Body of pancreas (tissue), 4 donors: ENCODE measurements at regions not wholly inside any gene's neighbourhood (a gene's known extent, or its start where the extent isn't known, plus 50 kb on each side); places are given as distances from the start of the nearest gene placed in this dataset.

Source experiments
- ATAC-seq: fragments of 150-250 bp; one replicate; pipeline ENCODE4 v1.9.1; 2016
- DNase-seq, 4 donors: peaks; one replicate each; pipeline ENCODE4 v3.0.0-alpha.2; 2019
- H3K27ac ChIP-seq, 4 donors: fragments of 200-600 bp; sonication (generic); 1 replicate in 3 of 4; 2 replicates in 1 of 4; pipeline versions ENCODE4 v1.5.1 to v1.6.1; 2016 to 2019; ENCODE audit warnings: mild to moderate bottlenecking in 1 of 4, mixed read lengths in 1 of 4, moderate library complexity in 1 of 4
- H3K27me3 ChIP-seq, 2 donors: fragments of 200-600 bp; sonication (generic); one replicate each; pipeline ENCODE4 v1.6.0; 2016; ENCODE audit warnings: mild to moderate bottlenecking in 1 of 2
- H3K36me3 ChIP-seq, 2 donors: fragments of 200-600 bp; sonication (generic); replicated peaks in 1 of 2; 2 replicates each; pipeline ENCODE4 v1.5.1; 2016; ENCODE audit warnings: low read depth in 2 of 2; ENCODE audit not compliant: insufficient read depth in 1 of 2
- H3K4me1 ChIP-seq: fragments of 200-600 bp; sonication (generic); one replicate; pipeline ENCODE4 v1.6.0; 2016
- H3K4me3 ChIP-seq, 2 donors: fragments of 200-600 bp; sonication (generic); 1 replicate in 1 of 2; 2 replicates in 1 of 2; pipeline ENCODE4 v1.5.1; 2016 to 2019
- H3K9me3 ChIP-seq, 3 donors: fragments of 200-600 bp; sonication (generic); 1 replicate in 2 of 3; 2 replicates in 1 of 3; pipeline ENCODE4 v1.5.1; 2016
- POLR2A ChIP-seq, 3 donors: fragments of 450-650 bp; IDR thresholded peaks; one replicate each; pipeline ENCODE4 v1.6.1; 2016; ENCODE audit warnings: antibody characterized with exemption in 3 of 3, mild to moderate bottlenecking in 2 of 3
- WGBS, 2 donors: methylation state at CpG; one replicate each; pipeline ENCODE4 v1.1.5; 2017; 5-methylcytosine and 5-hydroxymethylcytosine counted together
- intact Hi-C: fragments of 100-400 bp; cut with DNase I; formaldehyde crosslinking; loops from one replicate; pipeline ENCODE4 v1.15.1; 2023
- TF ChIP-seq, protein P1 (sequence below), 7 experiments: fragments of 450-650 bp in 4 of 7; fragments of 200-600 bp in 3 of 7; sonication (generic) in 3 of 7; IDR thresholded peaks; one replicate each; pipeline ENCODE4 v1.5.1; 2016 to 2019; ENCODE audit warnings: antibody characterized with exemption in 7 of 7

DNA sequence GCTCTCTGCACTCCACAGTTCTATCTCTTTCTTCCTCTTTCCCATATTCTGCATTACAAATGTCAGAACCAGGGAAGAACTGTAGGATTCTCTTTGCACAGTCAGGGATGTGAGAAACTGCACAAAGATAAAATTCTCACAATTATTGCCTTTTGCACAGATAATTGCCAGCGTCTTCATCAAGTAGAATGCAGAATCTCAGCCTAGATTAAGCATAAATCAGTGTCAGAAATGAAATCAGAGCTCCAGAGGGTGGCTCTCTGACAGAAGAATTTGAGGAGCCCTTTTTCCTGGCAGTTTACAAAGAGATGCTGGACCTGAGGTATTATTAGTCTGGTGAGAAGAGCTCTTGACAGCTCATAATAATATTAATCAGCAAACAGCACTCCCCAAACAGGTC is 173.1 kb downstream of the PTH2R start:
- DNase-seq (no peak), ATAC-seq (no peak)
- Histone ChIP-seq H3K27me3 (no peaks in the 10 kb centered on the region), H3K9me3 (no peaks in the 10 kb centered on the region), H3K36me3 (no peaks in the 10 kb centered on the region), H3K27ac (no peak overlapping the region), H3K4me3 (no peak overlapping the region), H3K4me1 (no peaks in the 10 kb centered on the region)
- TF ChIP-seq POLR2A (IDR thresholded peaks at IDR 0.05): no peak
- TF ChIP-seq, protein P1, sequence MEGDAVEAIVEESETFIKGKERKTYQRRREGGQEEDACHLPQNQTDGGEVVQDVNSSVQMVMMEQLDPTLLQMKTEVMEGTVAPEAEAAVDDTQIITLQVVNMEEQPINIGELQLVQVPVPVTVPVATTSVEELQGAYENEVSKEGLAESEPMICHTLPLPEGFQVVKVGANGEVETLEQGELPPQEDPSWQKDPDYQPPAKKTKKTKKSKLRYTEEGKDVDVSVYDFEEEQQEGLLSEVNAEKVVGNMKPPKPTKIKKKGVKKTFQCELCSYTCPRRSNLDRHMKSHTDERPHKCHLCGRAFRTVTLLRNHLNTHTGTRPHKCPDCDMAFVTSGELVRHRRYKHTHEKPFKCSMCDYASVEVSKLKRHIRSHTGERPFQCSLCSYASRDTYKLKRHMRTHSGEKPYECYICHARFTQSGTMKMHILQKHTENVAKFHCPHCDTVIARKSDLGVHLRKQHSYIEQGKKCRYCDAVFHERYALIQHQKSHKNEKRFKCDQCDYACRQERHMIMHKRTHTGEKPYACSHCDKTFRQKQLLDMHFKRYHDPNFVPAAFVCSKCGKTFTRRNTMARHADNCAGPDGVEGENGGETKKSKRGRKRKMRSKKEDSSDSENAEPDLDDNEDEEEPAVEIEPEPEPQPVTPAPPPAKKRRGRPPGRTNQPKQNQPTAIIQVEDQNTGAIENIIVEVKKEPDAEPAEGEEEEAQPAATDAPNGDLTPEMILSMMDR (IDR thresholded peaks at IDR 0.05): no peak
- 42 to 48% methylated on average over 1 of the region's 1 CpG for WGBS, 2 donors
- intact Hi-C loops: no loop called here

DNA sequence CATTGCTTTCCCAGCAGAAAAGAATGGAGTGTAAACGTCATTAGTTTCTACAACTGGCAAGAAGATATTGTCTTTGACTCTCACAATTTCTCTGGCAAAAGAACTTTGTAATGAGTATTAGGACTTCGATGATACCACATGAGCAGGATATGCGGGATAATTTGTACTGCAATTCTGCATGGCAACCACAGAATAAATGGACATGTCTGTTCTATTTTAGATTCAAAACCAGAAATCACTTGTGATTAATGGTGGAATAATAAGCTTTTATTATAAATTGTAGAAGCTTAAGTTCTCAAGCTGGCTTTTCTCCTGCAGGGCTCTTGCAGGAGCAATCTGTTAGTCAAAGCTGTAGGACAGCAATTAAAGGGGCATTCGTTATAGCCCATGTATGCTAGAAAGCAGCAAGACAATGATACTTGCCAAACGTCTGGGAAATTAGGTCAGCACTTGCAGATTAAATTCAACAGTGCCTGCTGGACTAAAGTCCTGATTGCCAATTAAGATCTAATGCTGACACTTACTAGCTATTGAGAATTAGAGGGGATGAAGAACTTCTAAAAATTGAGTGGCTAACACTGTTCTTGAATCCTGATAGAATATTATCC is 177.9 kb downstream of the PTH2R start:
- ATAC-seq (no peak), DNase-seq (no peak)
- Histone ChIP-seq H3K4me3 (no peak overlapping the region), H3K27me3 (no peaks in the 10 kb centered on the region), H3K4me1 (no peaks in the 10 kb centered on the region), H3K9me3 (no peaks in the 10 kb centered on the region), H3K27ac (no peak overlapping the region), H3K36me3 (no peaks in the 10 kb centered on the region)
- intact Hi-C loops: no loop called here
- 32 to 39% methylated on average over 5 of the region's 5 CpGs for WGBS, 2 donors
- TF ChIP-seq POLR2A (IDR thresholded peaks at IDR 0.05): no peak
- TF ChIP-seq, protein P1 (IDR thresholded peaks at IDR 0.05): no peak

DNA sequence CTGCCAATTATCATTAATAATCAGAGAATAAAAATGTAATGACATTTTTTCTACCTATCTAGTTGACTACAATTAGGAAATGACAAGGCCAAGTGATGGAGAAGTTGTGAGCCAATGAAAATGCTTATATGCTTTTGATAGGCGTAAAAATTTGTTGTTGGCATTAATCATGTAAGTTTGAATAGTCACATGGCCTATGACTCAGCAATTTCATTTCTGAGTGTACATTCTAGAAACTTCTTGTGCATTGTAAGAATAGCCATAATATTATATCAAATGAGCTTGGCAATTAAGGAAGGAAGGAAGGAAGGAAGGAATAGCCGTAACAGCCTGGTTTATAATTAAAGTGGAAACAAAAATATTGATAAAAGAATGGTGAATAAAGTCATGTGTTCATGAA is 179.9 kb downstream of the PTH2R start:
- H3K9me3 ChIP-seq: no peaks in the 10 kb centered on the region
- intact Hi-C loops: no loop called here
- H3K36me3 ChIP-seq: no peaks in the 10 kb centered on the region
- DNase-seq (no peak), ATAC-seq (no peak)
- no peaks in the 10 kb centered on the region for H3K27me3 ChIP-seq
- H3K4me1 ChIP-seq: no peaks in the 10 kb centered on the region
- TF ChIP-seq, protein P1 (IDR thresholded peaks at IDR 0.05): no peak
- no peak for TF ChIP-seq POLR2A (IDR thresholded peaks at IDR 0.05)
- 76 to 87% methylated on average over 2 of the region's 2 CpGs for WGBS, 2 donors
- H3K4me3 ChIP-seq: no peak overlapping the region
- no peak overlapping the region for H3K27ac ChIP-seq

DNA sequence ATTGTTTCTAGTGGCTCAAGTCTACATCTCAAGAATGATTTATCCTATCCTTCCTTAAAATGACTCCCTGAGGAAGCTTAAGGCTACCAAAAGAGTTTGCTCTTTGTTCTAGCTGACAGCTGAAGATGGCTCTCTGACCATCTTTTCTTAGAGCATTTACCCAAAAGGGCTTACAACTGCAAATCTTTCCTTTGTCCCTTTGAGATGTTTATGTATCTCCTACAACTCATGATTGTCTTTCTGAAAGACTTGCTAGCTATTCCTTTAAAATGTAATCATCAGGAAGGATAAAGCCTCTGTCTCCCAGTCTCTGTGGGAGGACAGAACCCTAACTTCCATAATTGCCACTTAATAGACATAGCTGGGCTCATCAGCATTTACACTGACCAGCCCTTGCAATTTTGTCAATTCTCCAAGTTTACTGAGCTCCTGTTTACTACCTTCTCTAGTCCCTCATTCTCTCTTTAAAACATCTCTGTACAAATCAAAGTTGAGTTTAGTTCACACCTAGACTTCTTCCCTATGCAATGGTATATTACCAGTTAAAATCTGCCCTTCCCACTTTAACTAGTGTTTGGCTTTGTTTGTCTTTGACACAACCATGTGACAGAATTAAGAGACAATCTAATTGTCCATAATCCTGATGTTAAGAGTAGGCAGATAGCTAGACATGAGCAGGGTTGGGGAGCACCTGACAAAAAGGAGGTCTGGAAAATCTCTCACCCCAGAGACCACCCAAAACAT is 188.2 kb downstream of the PTH2R start:
- no peaks in the 10 kb centered on the region for H3K36me3 ChIP-seq
- H3K27ac ChIP-seq: no peak overlapping the region
- intact Hi-C loops: no loop called here
- no peaks in the 10 kb centered on the region for H3K27me3 ChIP-seq
- H3K9me3 ChIP-seq: no peaks in the 10 kb centered on the region
- no peak for DNase-seq
- ATAC-seq: no peak
- no peak for TF ChIP-seq POLR2A (IDR thresholded peaks at IDR 0.05)
- TF ChIP-seq, protein P1 (IDR thresholded peaks at IDR 0.05): no peak
- H3K4me1 ChIP-seq: no peaks in the 10 kb centered on the region
- no peak overlapping the region for H3K4me3 ChIP-seq
